PC-3 (cell line): ENCODE measurements at regions not wholly inside any gene's neighbourhood (a gene's known extent, or its start where the extent isn't known, plus 50 kb on each side); places are given as distances from the start of the nearest gene placed in this dataset.

ENCODE experiments used
- ATAC-seq: fragments of 200-7000 bp; cut with Tn5 transposase; 2 replicates; pipeline ENCODE4 v1.9.1; 2020; ENCODE audit warnings: mild to moderate bottlenecking, moderate library complexity
- BruUV-seq: library from RNA; stranded (reverse); fragments of 400-500 nt; replicated peaks from 2 replicates; lab custom pipeline; 2021; lab: Mats Ljungman, UMichigan
- CTCF ChIA-PET: fragments of 300-600 bp; sonication (Branson Sonifier 250); formaldehyde crosslinking; loops from one replicate; lab custom pipeline; 2022; ENCODE audit warnings: antibody characterized with exemption; lab: Charles Lee
- POLR2A ChIA-PET: fragments of 300-600 bp; sonication (Branson Sonifier 250); formaldehyde crosslinking; loops from one replicate; lab custom pipeline; 2022; ENCODE audit warnings: antibody characterized with exemption; ENCODE audit not compliant: unreplicated experiment; lab: Charles Lee
- DNase-seq: peaks from one replicate; pipeline ENCODE4 v3.0.0-alpha.2; 2015
- H2AFZ ChIP-seq: fragments of 300-600 bp; sonication (generic); 2 replicates; pipeline ENCODE4 v1.6.0; 2016; ENCODE audit warnings: antibody characterized with exemption, low read length
- H3F3A ChIP-seq: fragments of 300-600 bp; sonication (generic); one replicate; pipeline ENCODE4 v1.6.0; 2017; ENCODE audit warnings: antibody characterized with exemption, low read length, control low read depth, mild to moderate bottlenecking; ENCODE audit not compliant: unreplicated experiment
- H3K27ac ChIP-seq: fragments of 300-600 bp; sonication (generic); 2 replicates; pipeline ENCODE4 v1.5.1; 2016; ENCODE audit warnings: mild to moderate bottlenecking, low read length
- H3K27me3 ChIP-seq: fragments of 300-600 bp; sonication (generic); 2 replicates; pipeline ENCODE4 v1.6.1; 2016; ENCODE audit warnings: low read length, mixed read lengths
- H3K36me3 ChIP-seq: fragments of 300-600 bp; sonication (generic); 2 replicates; pipeline ENCODE4 v1.6.1; 2016; ENCODE audit warnings: low read depth, mixed run types, low read length, mixed read lengths
- H3K4me1 ChIP-seq: fragments of 300-600 bp; sonication (generic); 2 replicates; pipeline ENCODE4 v1.5.1; 2016; ENCODE audit warnings: low read length; ENCODE audit not compliant: insufficient read depth
- H3K4me2 ChIP-seq: fragments of 300-600 bp; sonication (generic); 2 replicates; pipeline ENCODE4 v1.6.0; 2016; ENCODE audit warnings: low read length
- H3K4me3 ChIP-seq: fragments of 300-600 bp; sonication (generic); 2 replicates; pipeline ENCODE4 v1.5.1; 2016; ENCODE audit warnings: mild to moderate bottlenecking, low read length, mixed read lengths
- H3K79me2 ChIP-seq: fragments of 300-600 bp; sonication (generic); 2 replicates; pipeline ENCODE4 v1.6.1; 2017; ENCODE audit warnings: low read length, mixed read lengths
- H3K9ac ChIP-seq: fragments of 300-600 bp; sonication (generic); 2 replicates; pipeline ENCODE4 v1.6.0; 2016; ENCODE audit warnings: mild to moderate bottlenecking, low read length
- H3K9me2 ChIP-seq: fragments of 300-600 bp; sonication (generic); replicated peaks from 2 replicates; pipeline ENCODE4 v1.6.1; 2016; ENCODE audit warnings: mixed run types, low read length, mixed read lengths
- H3K9me3 ChIP-seq: fragments of 300-600 bp; sonication (generic); 2 replicates; pipeline ENCODE4 v1.6.1; 2016; ENCODE audit warnings: low read length, mixed read lengths
- H4K20me1 ChIP-seq: fragments of 300-600 bp; sonication (generic); 2 replicates; pipeline ENCODE4 v1.6.1; 2016; ENCODE audit warnings: low read length, mixed read lengths
- CTCF ChIP-seq: fragments of 300-600 bp; sonication (generic); conservative IDR thresholded peaks from 2 replicates; pipeline ENCODE4 v1.5.1; 2017; ENCODE audit warnings: antibody characterized with exemption, low read depth, mild to moderate bottlenecking, low read length
- EZH2 ChIP-seq: fragments of 300-600 bp; sonication (generic); IDR thresholded peaks from one replicate; pipeline ENCODE4 v1.6.1; 2017; ENCODE audit warnings: antibody characterized with exemption, mild to moderate bottlenecking, low read length; ENCODE audit not compliant: unreplicated experiment
- EZH2phosphoT487 ChIP-seq: fragments of 300-600 bp; sonication (generic); IDR thresholded peaks from 2 replicates; pipeline ENCODE4 v1.6.1; 2018; ENCODE audit warnings: mild to moderate bottlenecking, antibody characterized with exemption, low read length, borderline replicate concordance
- intact Hi-C: fragments of 100-400 bp; cut with micrococcal nuclease; formaldehyde crosslinking; loops from 2 replicates; pipeline ENCODE4 v1.9.0; 2023

- no peaks in the 10 kb centered on the region for H3K36me3 ChIP-seq
- DNase-seq (no peak), ATAC-seq (no peak)
- peaks cover 18% of the 10 kb centered on the region; the same call in 1 of the 2 replicates for H3K9me3 ChIP-seq
- ChIA-PET POLR2A (no interaction called here), CTCF (no interaction called here)
- H3K27ac ChIP-seq: no peak overlapping the region
- no peak overlapping the region for H2AFZ ChIP-seq
- H3K79me2 ChIP-seq: no peaks in the 10 kb centered on the region
- no peak overlapping the region for H3K4me3 ChIP-seq
- no peak for TF ChIP-seq EZH2phosphoT487
- no peak for TF ChIP-seq EZH2
- TF ChIP-seq CTCF: no peak
- no peak overlapping the region for H3K9ac ChIP-seq
- H3K9me2 ChIP-seq: no peaks in the 10 kb centered on the region
- BruUV-seq: no TSS peak
- no peak overlapping the region for H3K4me2 ChIP-seq
- H3F3A ChIP-seq: no peaks in the 10 kb centered on the region
- no peaks in the 10 kb centered on the region for H3K27me3 ChIP-seq
- H3K4me1 ChIP-seq: no peaks in the 10 kb centered on the region
- H4K20me1 ChIP-seq: no peaks in the 10 kb centered on the region
- intact Hi-C loops: no loop called here
Observed at GRCh38 chr11:115627666-115628460, 123.6 kb upstream of the CADM1 start.

GRCh38 chr11:115627071-115627470 lies 122.9 kb upstream of the CADM1 start:
- Histone ChIP-seq H3K4me3 (no peak overlapping the region), H2AFZ (no peak overlapping the region), H4K20me1 (no peaks in the 10 kb centered on the region), H3K9me2 (no peaks in the 10 kb centered on the region), H3K4me1 (no peaks in the 10 kb centered on the region), H3K27me3 (no peaks in the 10 kb centered on the region), H3K9me3 (peaks cover 21% of the 10 kb centered on the region; the same call in 1 of the 2 replicates), H3F3A (no peaks in the 10 kb centered on the region), H3K79me2 (no peaks in the 10 kb centered on the region), H3K4me2 (no peak overlapping the region), H3K9ac (no peak overlapping the region), H3K27ac (no peak overlapping the region), H3K36me3 (no peaks in the 10 kb centered on the region)
- ATAC-seq (no peak), DNase-seq (no peak)
- ChIA-PET POLR2A (no interaction called here), CTCF (no interaction called here)
- no peak for TF ChIP-seq EZH2
- TF ChIP-seq EZH2phosphoT487: no peak
- no peak for TF ChIP-seq CTCF
- intact Hi-C loops: no loop called here
- BruUV-seq: no TSS peak

GRCh38 chr11:115626414-115626813 lies 122.2 kb upstream of the CADM1 start:
- DNase-seq (no peak), ATAC-seq (no peak)
- Histone ChIP-seq H3K4me2 (no peak overlapping the region), H2AFZ (no peak overlapping the region), H3K27ac (no peak overlapping the region), H3K27me3 (no peaks in the 10 kb centered on the region), H3K4me3 (no peak overlapping the region), H3K36me3 (no peaks in the 10 kb centered on the region), H3F3A (no peaks in the 10 kb centered on the region), H4K20me1 (no peaks in the 10 kb centered on the region), H3K9ac (no peak overlapping the region), H3K9me2 (no peaks in the 10 kb centered on the region), H3K9me3 (peaks cover 18% of the 10 kb centered on the region; the same call in 1 of the 2 replicates), H3K79me2 (no peaks in the 10 kb centered on the region), H3K4me1 (no peaks in the 10 kb centered on the region)
- ChIA-PET POLR2A (no interaction called here), CTCF (no interaction called here)
- intact Hi-C loops: no loop called here
- no peak for TF ChIP-seq EZH2
- TF ChIP-seq CTCF: no peak
- TF ChIP-seq EZH2phosphoT487: no peak
- BruUV-seq: no TSS peak
